DND-41 (cell line): ENCODE measurements at regions not wholly inside any gene's neighbourhood (a gene's known extent, or its start where the extent isn't known, plus 50 kb on each side); places are given as distances from the start of the nearest gene placed in this dataset.
"Not testable (repeated sequence)": the region's sequence is repeated elsewhere in the genome, so short reads cannot be mapped to it uniquely, and the experiment has no call there.

Experiments
- ATAC-seq: fragments of 200-7000 bp; cut with Tn5 transposase; 3 replicates; pipeline ENCODE4 v1.9.1; 2021; ENCODE audit warnings: low read depth; ENCODE audit not compliant: insufficient read depth
- DNase-seq: peaks from one replicate; pipeline ENCODE4 v3.0.0-alpha.2; 2020
- H2AFZ ChIP-seq: 2 replicates; pipeline ENCODE4 v1.6.0; 2012; ENCODE audit warnings: low read depth, low read length
- H3K27ac ChIP-seq: 2 replicates; pipeline ENCODE4 v1.5.1; 2012; ENCODE audit warnings: low read length, inconsistent platforms
- H3K27me3 ChIP-seq: fragments of 200-600 bp; sonication (generic); 2 replicates; pipeline ENCODE4 v1.6.0; 2012; ENCODE audit warnings: low read length, mild to moderate bottlenecking, inconsistent platforms; ENCODE audit not compliant: insufficient read depth, poor library complexity
- H3K36me3 ChIP-seq: 2 replicates; pipeline ENCODE4 v1.5.1; 2012; ENCODE audit warnings: low read length, inconsistent platforms; ENCODE audit not compliant: insufficient read depth
- H3K4me1 ChIP-seq: 2 replicates; pipeline ENCODE4 v1.5.1; 2012; ENCODE audit warnings: mild to moderate bottlenecking, low read length; ENCODE audit not compliant: insufficient read depth
- H3K4me2 ChIP-seq: 2 replicates; pipeline ENCODE4 v1.6.0; 2012; ENCODE audit warnings: mild to moderate bottlenecking, moderate library complexity, low read length, inconsistent platforms; ENCODE audit not compliant: insufficient read depth
- H3K4me3 ChIP-seq, 2 experiments: fragments of 200-600 bp in 1 of 2; shearing (Covaris generic) in 1 of 2; 2 replicates each; pipeline ENCODE4 v1.5.1; 2012 to 2016; ENCODE audit warnings: inconsistent platforms in 2 of 2, low read length in 2 of 2, mild to moderate bottlenecking in 2 of 2, low read depth in 1 of 2, moderate library complexity in 1 of 2
- H3K79me2 ChIP-seq: 2 replicates; pipeline ENCODE4 v1.6.0; 2012; ENCODE audit warnings: low read length, inconsistent platforms; ENCODE audit not compliant: insufficient read depth
- H3K9ac ChIP-seq: 2 replicates; pipeline ENCODE4 v1.6.0; 2012; ENCODE audit warnings: low read depth, mild to moderate bottlenecking, inconsistent platforms, low read length, moderate library complexity
- H3K9me3 ChIP-seq: 2 replicates; pipeline ENCODE4 v1.5.1; 2012; ENCODE audit warnings: low read length, moderate library complexity, mild to moderate bottlenecking, inconsistent platforms; ENCODE audit not compliant: insufficient read depth, severe bottlenecking
- H4K20me1 ChIP-seq: 2 replicates; pipeline ENCODE4 v1.6.0; 2012; ENCODE audit warnings: low read length; ENCODE audit not compliant: insufficient read depth
- EZH2 ChIP-seq: IDR thresholded peaks from 3 replicates; pipeline ENCODE4 v1.6.1; 2012; ENCODE audit warnings: borderline replicate concordance, low read depth, mild to moderate bottlenecking, moderate library complexity, low read length, inconsistent platforms; ENCODE audit not compliant: severe bottlenecking
- TF ChIP-seq, protein P1 (sequence below): IDR thresholded peaks from 2 replicates; pipeline ENCODE4 v1.5.1; 2012; ENCODE audit warnings: borderline replicate concordance, low read length, moderate library complexity, mild to moderate bottlenecking; ENCODE audit not compliant: poor library complexity, severe bottlenecking; ENCODE audit errors: extremely low read depth

DNA sequence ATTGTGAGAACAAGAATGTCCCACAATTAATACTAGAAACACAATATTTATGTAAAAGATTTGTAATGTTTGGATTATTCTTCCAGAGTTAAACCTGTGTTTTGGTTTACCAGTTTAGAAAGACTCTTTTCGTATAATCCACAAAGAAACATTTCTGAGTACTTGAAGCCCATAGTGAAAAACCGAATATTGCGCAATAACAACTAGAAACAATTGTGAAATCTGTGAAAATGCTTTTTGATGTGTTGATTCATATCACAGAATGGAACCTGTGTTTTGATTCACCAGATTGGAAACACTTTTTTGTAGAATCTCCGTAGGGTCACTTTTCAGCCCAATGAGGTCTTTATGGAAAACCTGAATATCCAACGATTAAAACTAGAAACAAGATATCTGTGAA lies 386.2 kb downstream of the PRDM9 start:
- DNase-seq = no peak
- Histone ChIP-seq H3K4me2 (no peak overlapping the region), H4K20me1 (no peaks in the 10 kb centered on the region), H3K4me1 (no peaks in the 10 kb centered on the region), H3K27ac (no peak overlapping the region), H3K36me3 (no peaks in the 10 kb centered on the region), H3K79me2 (no peaks in the 10 kb centered on the region), H3K4me3 (no peak overlapping the region), H3K9me3 (peaks cover 8% of the 10 kb centered on the region), H3K9ac (no peak overlapping the region), H3K27me3 (no peaks in the 10 kb centered on the region), H2AFZ (no peak overlapping the region)
- no peak for TF ChIP-seq EZH2
- TF ChIP-seq, protein P1, sequence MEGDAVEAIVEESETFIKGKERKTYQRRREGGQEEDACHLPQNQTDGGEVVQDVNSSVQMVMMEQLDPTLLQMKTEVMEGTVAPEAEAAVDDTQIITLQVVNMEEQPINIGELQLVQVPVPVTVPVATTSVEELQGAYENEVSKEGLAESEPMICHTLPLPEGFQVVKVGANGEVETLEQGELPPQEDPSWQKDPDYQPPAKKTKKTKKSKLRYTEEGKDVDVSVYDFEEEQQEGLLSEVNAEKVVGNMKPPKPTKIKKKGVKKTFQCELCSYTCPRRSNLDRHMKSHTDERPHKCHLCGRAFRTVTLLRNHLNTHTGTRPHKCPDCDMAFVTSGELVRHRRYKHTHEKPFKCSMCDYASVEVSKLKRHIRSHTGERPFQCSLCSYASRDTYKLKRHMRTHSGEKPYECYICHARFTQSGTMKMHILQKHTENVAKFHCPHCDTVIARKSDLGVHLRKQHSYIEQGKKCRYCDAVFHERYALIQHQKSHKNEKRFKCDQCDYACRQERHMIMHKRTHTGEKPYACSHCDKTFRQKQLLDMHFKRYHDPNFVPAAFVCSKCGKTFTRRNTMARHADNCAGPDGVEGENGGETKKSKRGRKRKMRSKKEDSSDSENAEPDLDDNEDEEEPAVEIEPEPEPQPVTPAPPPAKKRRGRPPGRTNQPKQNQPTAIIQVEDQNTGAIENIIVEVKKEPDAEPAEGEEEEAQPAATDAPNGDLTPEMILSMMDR = no peak
- ATAC-seq = no peak

DNA sequence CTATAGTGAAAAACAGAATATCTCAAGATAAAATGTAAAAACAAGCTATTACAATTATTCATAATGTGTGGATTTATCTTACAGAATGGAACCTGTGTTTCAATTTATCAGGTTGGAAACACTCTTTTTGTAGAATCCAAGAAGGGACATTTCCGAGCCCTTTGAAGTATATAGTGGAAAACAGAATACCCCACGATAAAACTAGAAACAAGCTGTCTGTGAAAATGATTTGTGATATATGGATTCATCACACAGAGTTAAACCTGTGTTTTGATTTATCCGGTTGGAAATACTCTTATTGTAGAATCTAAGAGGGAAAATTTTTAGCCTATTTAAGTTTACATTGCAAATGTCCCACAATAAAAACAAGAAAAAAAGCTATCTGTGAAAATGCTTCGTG lies 388.2 kb downstream of the PRDM9 start:
- no peaks in the 10 kb centered on the region for H3K79me2 ChIP-seq
- no peak for TF ChIP-seq EZH2
- TF ChIP-seq, protein P1 = no peak
- H3K27me3 ChIP-seq = no peaks in the 10 kb centered on the region
- H3K4me3 ChIP-seq = no peak overlapping the region
- peaks cover 8% of the 10 kb centered on the region for H3K9me3 ChIP-seq
- ATAC-seq (no peak), DNase-seq (no peak)
- H2AFZ ChIP-seq = no peak overlapping the region
- no peak overlapping the region for H3K27ac ChIP-seq
- no peaks in the 10 kb centered on the region for H4K20me1 ChIP-seq
- H3K4me2 ChIP-seq = no peak overlapping the region
- H3K9ac ChIP-seq = no peak overlapping the region
- H3K36me3 ChIP-seq = no peaks in the 10 kb centered on the region
- no peaks in the 10 kb centered on the region for H3K4me1 ChIP-seq

DNA sequence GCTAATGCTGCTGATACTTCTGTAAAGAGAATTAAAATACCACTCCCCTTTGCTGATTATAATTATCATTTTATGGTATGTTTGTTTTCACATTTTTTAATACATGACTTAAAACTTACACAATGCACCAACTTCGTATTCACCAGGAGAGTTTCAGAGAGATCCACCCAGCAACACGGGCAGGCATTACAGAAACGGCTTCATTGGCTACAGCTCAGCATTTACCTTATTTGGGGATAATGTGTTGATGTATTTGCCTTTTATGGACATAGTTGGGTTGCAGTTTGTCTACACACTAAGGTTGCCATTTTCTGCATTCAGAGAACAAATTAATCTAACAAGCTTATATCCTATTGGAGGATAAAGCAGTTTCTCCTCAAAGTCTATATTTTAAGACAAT lies 423.6 kb downstream of the PRDM9 start:
- Histone ChIP-seq H3K36me3 (no peaks in the 10 kb centered on the region), H3K27me3 (no peaks in the 10 kb centered on the region), H3K4me1 (no peaks in the 10 kb centered on the region), H3K4me3 (no peak overlapping the region), H2AFZ (no peak overlapping the region), H4K20me1 (no peaks in the 10 kb centered on the region), H3K79me2 (no peaks in the 10 kb centered on the region), H3K27ac (no peak overlapping the region), H3K4me2 (no peak overlapping the region), H3K9me3 (no peaks in the 10 kb centered on the region), H3K9ac (no peak overlapping the region)
- TF ChIP-seq, protein P1 = no peak
- TF ChIP-seq EZH2 = no peak
- ATAC-seq (no peak), DNase-seq (no peak)

DNA sequence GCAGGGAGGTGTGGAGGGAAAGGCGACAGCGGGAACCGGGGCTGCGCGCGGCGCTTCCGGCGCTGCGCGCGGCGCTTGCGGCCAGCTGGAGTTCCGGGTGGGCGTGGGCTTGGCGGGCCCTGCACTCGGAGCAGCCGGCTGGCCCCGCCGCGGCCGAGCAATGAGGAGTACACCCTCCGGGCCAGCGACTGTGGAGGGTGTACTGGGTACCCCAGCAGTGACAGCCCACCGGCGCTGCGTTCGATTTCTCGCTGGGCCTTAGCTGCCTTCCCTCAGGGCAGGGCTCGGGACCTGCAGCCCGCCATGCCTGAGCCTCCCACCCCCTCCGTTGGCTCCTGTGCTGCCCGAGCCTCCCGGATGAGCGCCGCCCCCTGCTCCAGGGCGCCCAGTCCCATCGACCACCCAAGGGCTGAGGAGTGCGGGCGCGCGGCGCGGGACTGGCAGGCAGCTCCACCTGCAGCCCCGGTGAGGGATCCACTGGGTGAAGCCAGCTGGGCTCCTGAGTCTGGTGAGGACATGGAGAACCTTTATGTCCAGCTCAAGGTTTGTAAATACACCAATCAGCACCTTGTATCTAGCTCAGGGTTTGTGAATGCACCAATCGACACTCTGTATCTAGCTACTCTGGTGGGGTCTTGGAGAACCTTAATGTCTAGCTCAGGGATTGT lies 444.0 kb downstream of the PRDM9 start:
- H3K9ac ChIP-seq, H4K20me1 ChIP-seq, DNase-seq, H3K79me2 ChIP-seq, H3K4me1 ChIP-seq, H3K36me3 ChIP-seq, H3K4me2 ChIP-seq, H3K27me3 ChIP-seq, H2AFZ ChIP-seq, ATAC-seq, H3K9me3 ChIP-seq, H3K4me3 ChIP-seq, H3K27ac ChIP-seq: not testable (repeated sequence)
